MV-4-11 (cell line): ENCODE measurements at regions not wholly inside any gene's neighbourhood (a gene's known extent, or its start where the extent isn't known, plus 50 kb on each side); places are given as distances from the start of the nearest gene placed in this dataset.
A peak's percentile ranks its signal among the peaks of the same experiment; 100 is the strongest.
"Not testable (repeated sequence)": the region's sequence is repeated elsewhere in the genome, so short reads cannot be mapped to it uniquely, and the experiment has no call there.

Experiments used
- DNase-seq: peaks from one replicate; lab custom pipeline; 2025; lab: John Stamatoyannopoulos, UW

- DNase-seq = no peak
Measured at GRCh38 chr17:70278844-70279462, 109.6 kb downstream of the KCNJ2 start.

GRCh38 chr17:70286391-70286790 is 117.1 kb downstream of the KCNJ2 start:
- DNase-seq = peak; percentile 16

GRCh38 chr17:70288540-70289290 is 119.4 kb downstream of the KCNJ2 start:
- peak; percentile 74 for DNase-seq

GRCh38 chr17:70290770-70291169 is 121.4 kb downstream of the KCNJ2 start:
- no peak for DNase-seq

GRCh38 chr17:70292366-70292765 is 123.0 kb downstream of the KCNJ2 start:
- DNase-seq = no peak

GRCh38 chr17:70293564-70294310 is 124.4 kb downstream of the KCNJ2 start:
- not testable (repeated sequence) for DNase-seq

- peak; percentile 84 for DNase-seq
Measured at GRCh38 chr17:70295329-70295728, 126.0 kb downstream of the KCNJ2 start.

- DNase-seq = peak; percentile 66
Measured at GRCh38 chr17:70295731-70296130, 126.4 kb downstream of the KCNJ2 start.

GRCh38 chr17:70296456-70296855 is 127.1 kb downstream of the KCNJ2 start:
- DNase-seq = no peak

GRCh38 chr17:70297397-70297796 is 128.1 kb downstream of the KCNJ2 start:
- DNase-seq = no peak

GRCh38 chr17:70298929-70299531 is 129.7 kb downstream of the KCNJ2 start:
- DNase-seq = peak; percentile 62

- no peak for DNase-seq
Measured at GRCh38 chr17:70307430-70308225, 138.3 kb downstream of the KCNJ2 start.

GRCh38 chr17:70308618-70309017 is 139.3 kb downstream of the KCNJ2 start:
- peak; percentile 43 for DNase-seq

GRCh38 chr17:70310221-70310672 is 140.9 kb downstream of the KCNJ2 start:
- peak; percentile 46 for DNase-seq

- DNase-seq = peak; percentile 60
Measured at GRCh38 chr17:70313086-70313852, 143.9 kb downstream of the KCNJ2 start.

- DNase-seq = no peak
Measured at GRCh38 chr17:70314096-70314495, 144.8 kb downstream of the KCNJ2 start.

GRCh38 chr17:70314506-70314905 is 145.2 kb downstream of the KCNJ2 start:
- DNase-seq = peak; percentile 94

- DNase-seq = no peak
Measured at GRCh38 chr17:70317421-70317820, 148.1 kb downstream of the KCNJ2 start.

- DNase-seq = no peak
Measured at GRCh38 chr17:70318051-70318450, 148.7 kb downstream of the KCNJ2 start.

GRCh38 chr17:70319516-70319915 is 150.2 kb downstream of the KCNJ2 start:
- DNase-seq = no peak
